Endothelial cell (in vitro differentiated cells): ENCODE measurements at regions not wholly inside any gene's neighbourhood (a gene's known extent, or its start where the extent isn't known, plus 50 kb on each side); places are given as distances from the start of the nearest gene placed in this dataset.

Experiments used
- DNase-seq: peaks from one replicate; pipeline ENCODE4 v3.0.0; 2021; ENCODE audit warnings: low spot score
- H3K27ac Mint-ChIP-seq: one replicate; pipeline ENCODE4 v1.8.0; 2021; ENCODE audit warnings: mixed read lengths, inconsistent platforms; ENCODE audit not compliant: unreplicated experiment
- H3K27me3 Mint-ChIP-seq: one replicate; pipeline ENCODE4 v1.8.0; 2021; ENCODE audit warnings: mild to moderate bottlenecking, moderate library complexity, mixed read lengths, inconsistent platforms; ENCODE audit not compliant: unreplicated experiment
- H3K36me3 Mint-ChIP-seq: one replicate; pipeline ENCODE4 v1.8.0; 2021; ENCODE audit warnings: mild to moderate bottlenecking, low read depth, mixed read lengths, inconsistent platforms; ENCODE audit not compliant: unreplicated experiment
- H3K4me1 Mint-ChIP-seq: one replicate; pipeline ENCODE4 v1.8.0; 2021; ENCODE audit warnings: mild to moderate bottlenecking, mixed read lengths, inconsistent platforms; ENCODE audit not compliant: unreplicated experiment
- H3K4me3 Mint-ChIP-seq: one replicate; pipeline ENCODE4 v1.8.0; 2021; ENCODE audit warnings: mild to moderate bottlenecking, mixed read lengths, inconsistent platforms; ENCODE audit not compliant: unreplicated experiment
- H3K9me3 Mint-ChIP-seq: one replicate; pipeline ENCODE4 v1.8.0; 2021; ENCODE audit warnings: mixed read lengths, inconsistent platforms; ENCODE audit not compliant: unreplicated experiment
- TF ChIP-seq, protein P1 (sequence below): fragments of 200-600 bp; sonication (generic); IDR thresholded peaks from one replicate; pipeline ENCODE4 v1.5.0; 2021; ENCODE audit warnings: antibody characterized with exemption; ENCODE audit not compliant: unreplicated experiment

DNA sequence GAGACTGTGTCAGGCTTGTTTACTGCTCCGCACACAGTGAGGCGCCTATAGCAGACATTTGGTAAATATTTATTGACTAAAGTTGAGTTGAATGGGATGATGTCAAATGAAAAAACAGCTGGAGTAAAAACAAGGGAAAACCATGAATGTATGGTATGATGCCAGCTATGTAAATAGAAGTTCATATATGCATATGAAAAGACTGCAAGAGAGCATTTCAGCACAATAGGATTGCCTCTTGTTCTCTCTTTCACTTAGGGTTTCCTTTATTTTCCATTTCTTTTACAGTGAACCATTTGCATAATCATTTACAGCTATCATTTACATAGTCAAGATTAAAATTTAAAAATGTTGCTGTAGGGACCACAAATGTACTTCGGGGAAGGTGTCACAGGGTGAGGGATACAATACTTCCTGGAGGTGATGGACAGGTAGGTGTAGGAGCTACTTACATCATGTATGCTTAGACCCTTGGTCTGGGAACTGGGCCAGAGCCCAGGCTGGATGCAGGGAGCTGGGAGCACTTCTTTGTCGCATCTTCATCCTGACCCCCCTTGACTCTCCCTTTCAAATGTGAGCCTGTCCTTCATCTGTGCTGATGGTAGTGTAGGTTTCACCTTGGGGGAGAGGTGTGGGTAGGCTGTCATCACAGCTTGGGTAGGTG lies 113.3 kb downstream of the UTP18 start:
- TF ChIP-seq, protein P1, sequence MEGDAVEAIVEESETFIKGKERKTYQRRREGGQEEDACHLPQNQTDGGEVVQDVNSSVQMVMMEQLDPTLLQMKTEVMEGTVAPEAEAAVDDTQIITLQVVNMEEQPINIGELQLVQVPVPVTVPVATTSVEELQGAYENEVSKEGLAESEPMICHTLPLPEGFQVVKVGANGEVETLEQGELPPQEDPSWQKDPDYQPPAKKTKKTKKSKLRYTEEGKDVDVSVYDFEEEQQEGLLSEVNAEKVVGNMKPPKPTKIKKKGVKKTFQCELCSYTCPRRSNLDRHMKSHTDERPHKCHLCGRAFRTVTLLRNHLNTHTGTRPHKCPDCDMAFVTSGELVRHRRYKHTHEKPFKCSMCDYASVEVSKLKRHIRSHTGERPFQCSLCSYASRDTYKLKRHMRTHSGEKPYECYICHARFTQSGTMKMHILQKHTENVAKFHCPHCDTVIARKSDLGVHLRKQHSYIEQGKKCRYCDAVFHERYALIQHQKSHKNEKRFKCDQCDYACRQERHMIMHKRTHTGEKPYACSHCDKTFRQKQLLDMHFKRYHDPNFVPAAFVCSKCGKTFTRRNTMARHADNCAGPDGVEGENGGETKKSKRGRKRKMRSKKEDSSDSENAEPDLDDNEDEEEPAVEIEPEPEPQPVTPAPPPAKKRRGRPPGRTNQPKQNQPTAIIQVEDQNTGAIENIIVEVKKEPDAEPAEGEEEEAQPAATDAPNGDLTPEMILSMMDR = no peak
- Mint-ChIP-seq H3K36me3 (no peaks in the 10 kb centered on the region), H3K4me3 (no peak overlapping the region), H3K4me1 (peaks cover 10% of the 10 kb centered on the region), H3K27me3 (peaks cover 5% of the 10 kb centered on the region), H3K27ac (no peak overlapping the region), H3K9me3 (no peaks in the 10 kb centered on the region)
- no peak for DNase-seq

DNA sequence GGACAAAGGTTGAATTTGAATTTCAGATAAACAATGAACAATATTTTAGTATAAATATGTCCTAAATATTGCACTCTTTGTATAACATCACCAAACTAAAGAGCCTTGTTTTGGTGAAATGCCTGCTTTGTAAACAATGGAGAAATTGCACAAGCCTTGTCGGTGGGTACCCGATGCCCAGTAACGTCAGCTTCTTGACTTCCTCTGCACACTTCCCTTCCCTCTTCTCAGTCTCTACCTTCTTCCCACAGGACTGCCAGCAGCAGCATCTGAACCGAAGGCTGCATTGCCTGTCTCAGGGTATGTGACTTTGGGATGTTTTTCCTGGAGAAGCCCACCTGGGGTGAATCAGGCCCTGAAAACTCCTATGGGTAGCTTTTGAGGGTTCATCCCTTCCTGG lies 113.9 kb downstream of the UTP18 start:
- peaks cover 5% of the 10 kb centered on the region for H3K27me3 Mint-ChIP-seq
- H3K27ac Mint-ChIP-seq = no peak overlapping the region
- H3K4me1 Mint-ChIP-seq = peaks cover 10% of the 10 kb centered on the region
- H3K36me3 Mint-ChIP-seq = no peaks in the 10 kb centered on the region
- H3K9me3 Mint-ChIP-seq = no peaks in the 10 kb centered on the region
- H3K4me3 Mint-ChIP-seq = no peak overlapping the region
- TF ChIP-seq, protein P1 = no peak
- DNase-seq = no peak

- Mint-ChIP-seq H3K4me3 (no peak overlapping the region), H3K36me3 (no peaks in the 10 kb centered on the region), H3K27me3 (peaks cover 1% of the 10 kb centered on the region), H3K27ac (no peak overlapping the region), H3K4me1 (peaks cover 10% of the 10 kb centered on the region), H3K9me3 (no peaks in the 10 kb centered on the region)
- TF ChIP-seq, protein P1 = no peak
- DNase-seq = no peak
Observed at GRCh38 chr17:51375771-51376170, 115.4 kb downstream of the UTP18 start.

GRCh38 chr17:51376739-51377138 lies 116.4 kb downstream of the UTP18 start:
- DNase-seq = no peak
- TF ChIP-seq, protein P1 = no peak
- H3K4me1 Mint-ChIP-seq = peaks cover 9% of the 10 kb centered on the region
- H3K27ac Mint-ChIP-seq = no peak overlapping the region
- no peak overlapping the region for H3K4me3 Mint-ChIP-seq
- H3K36me3 Mint-ChIP-seq = no peaks in the 10 kb centered on the region
- peaks cover 1% of the 10 kb centered on the region for H3K27me3 Mint-ChIP-seq
- H3K9me3 Mint-ChIP-seq = no peaks in the 10 kb centered on the region

DNA sequence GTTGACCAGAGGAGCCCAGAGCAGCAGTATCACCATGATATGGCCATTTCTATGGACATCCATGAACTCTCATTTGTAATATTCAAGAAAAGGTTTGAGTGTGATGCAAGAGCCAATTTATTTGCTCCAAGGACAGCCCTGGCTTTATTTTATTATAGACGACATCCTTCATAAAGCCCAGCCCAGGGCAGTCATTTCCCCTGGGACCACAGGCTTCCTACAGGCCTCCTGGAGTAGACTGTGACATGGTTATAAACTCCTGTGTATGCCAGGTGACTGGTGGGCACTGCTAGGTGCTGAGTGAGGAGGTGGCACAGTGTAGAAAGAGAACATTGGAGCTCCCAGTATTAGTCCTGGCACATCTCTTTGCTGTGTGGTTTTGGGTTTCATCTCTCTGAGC lies 120.9 kb downstream of the UTP18 start:
- TF ChIP-seq, protein P1 = no peak
- H3K27ac Mint-ChIP-seq = no peak overlapping the region
- no peaks in the 10 kb centered on the region for H3K36me3 Mint-ChIP-seq
- H3K27me3 Mint-ChIP-seq = peaks cover 2% of the 10 kb centered on the region
- H3K4me1 Mint-ChIP-seq = peaks cover 2% of the 10 kb centered on the region
- DNase-seq = no peak
- H3K9me3 Mint-ChIP-seq = no peaks in the 10 kb centered on the region
- no peak overlapping the region for H3K4me3 Mint-ChIP-seq
